RKO (cell line): ENCODE measurements at regions not wholly inside any gene's neighbourhood (a gene's known extent, or its start where the extent isn't known, plus 50 kb on each side); places are given as distances from the start of the nearest gene placed in this dataset.
A peak's percentile ranks its signal among the peaks of the same experiment; 100 is the strongest.

Experiments
- DNase-seq: peaks from one replicate; pipeline ENCODE4 v3.0.0-alpha.2; 2016; ENCODE audit warnings: low spot score

DNA sequence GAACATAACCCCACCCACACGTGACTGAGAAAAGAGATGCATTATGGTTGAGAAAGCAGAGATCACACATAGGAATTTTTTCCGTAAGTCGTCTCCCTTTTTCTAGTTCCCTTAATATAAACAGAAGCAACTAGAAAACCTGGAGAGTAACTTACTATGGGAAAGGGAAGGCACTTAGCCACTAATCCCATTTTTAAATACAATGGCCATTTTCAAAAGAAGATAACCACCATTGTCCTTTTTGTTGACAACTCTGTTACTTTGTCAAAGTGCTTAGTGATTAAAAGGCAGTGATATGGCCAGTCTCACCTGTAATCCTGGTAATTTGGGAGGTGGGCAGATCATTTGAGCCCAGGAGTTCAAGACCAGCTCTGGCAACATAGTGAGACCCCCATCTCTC, 184.4 kb upstream of the UMPS start:
- DNase-seq = no peak

DNA sequence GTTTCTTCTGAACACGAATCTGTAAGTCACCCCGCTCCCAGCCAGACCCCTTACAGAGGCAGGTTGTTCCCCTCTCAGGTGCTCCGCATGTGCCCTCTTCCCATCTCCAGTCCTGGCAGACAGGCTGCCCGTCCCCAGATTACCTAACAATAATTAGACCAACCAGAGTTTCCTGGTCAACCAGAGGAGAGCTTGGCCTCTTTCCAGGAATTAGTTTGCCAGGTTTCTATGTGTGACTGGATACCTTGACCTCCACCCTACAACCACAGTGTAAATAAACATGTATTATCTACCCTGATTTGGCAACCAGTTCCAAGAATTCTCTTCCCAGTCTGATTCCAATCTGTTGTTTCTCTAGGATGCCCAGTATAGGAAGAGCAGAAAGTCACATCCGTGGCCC, 178.0 kb upstream of the UMPS start:
- DNase-seq = no peak

- DNase-seq = no peak
Measured at GRCh38 chr3:124553178-124553577, 177.1 kb upstream of the UMPS start.

- no peak for DNase-seq
Measured at GRCh38 chr3:124556636-124557035, 173.6 kb upstream of the UMPS start.

- DNase-seq = no peak
Measured at GRCh38 chr3:124557433-124558232, 172.6 kb upstream of the UMPS start.

- DNase-seq = peak; percentile 22
Measured at GRCh38 chr3:124558991-124559845, 171.0 kb upstream of the UMPS start.

DNA sequence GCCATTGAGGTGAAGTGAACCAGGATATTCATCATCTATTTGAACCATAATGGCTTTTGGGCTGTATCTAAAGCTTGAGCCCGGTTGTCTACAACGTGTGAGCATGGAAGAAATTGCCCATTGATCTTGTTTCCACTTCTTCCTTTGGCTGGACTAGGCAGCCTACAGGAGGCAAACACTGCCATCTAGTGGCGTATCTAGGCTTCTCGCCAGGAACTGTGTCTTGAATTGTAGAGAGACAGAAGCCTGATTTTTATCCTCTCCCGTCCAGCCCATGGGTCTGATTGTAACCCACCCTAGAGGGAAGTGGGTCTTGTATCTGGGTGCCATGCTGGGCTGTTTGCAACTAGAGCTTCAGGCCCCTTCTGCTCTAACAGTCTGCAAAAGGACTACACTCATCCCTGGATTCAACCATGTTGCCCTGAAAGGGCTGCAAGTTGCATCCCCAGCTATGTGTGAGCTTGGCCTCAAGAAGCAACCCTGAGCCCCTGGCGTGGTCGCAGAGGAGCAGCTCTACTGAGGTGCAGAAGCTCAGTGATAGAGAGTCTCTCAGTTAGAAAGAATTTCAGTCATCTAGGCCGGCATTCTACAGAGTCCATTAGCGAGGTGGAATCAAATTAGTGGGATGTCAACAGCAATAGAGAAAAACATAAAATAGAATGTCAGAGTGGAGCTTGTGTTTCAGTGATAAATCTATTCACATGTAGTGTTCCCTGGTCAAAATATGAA, 170.2 kb upstream of the UMPS start:
- DNase-seq = peak; percentile 70

- no peak for DNase-seq
Measured at GRCh38 chr3:124560666-124561215, 169.5 kb upstream of the UMPS start.

- no peak for DNase-seq
Measured at GRCh38 chr3:124562769-124563168, 167.5 kb upstream of the UMPS start.

DNA sequence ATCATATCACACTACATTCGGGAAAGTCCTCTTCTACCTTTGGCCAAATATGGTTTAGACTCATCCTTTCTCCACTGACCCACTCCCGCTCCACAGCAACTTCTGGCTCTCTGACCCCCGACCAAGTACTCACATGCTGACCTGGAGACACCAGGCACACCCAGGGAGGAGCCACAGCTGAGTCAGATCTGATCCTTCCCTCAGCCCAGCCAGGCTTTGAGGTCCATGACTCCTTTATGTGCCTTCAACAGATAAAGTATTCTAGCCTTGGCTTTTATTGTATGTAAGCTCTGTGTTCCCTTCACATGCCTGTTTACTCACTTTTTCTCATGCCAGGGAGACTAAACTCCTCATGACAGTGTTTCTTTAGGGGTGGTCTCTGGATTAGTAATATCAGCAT, 166.9 kb upstream of the UMPS start:
- DNase-seq = no peak

- peak; percentile 67 for DNase-seq
Measured at GRCh38 chr3:124565013-124565412, 165.2 kb upstream of the UMPS start.

DNA sequence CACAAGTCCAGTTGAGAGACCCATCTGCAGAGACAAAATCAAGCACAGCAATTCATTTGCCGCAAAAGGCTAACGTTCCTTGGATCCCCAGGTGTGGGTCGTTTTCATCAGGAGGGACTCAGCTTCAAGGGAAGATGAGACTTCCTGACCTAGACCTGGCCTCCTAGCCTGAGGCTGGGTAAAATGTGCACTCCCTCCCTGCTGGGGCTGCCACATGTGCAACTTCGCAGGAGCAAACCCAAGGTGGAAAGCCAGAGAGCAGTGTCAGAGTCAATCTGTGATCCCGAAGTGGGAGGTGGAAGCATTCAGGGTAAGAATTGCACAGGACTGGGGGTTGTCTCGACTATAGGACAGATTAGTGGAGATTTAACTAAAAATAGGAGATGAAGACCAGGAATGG, 164.7 kb upstream of the UMPS start:
- DNase-seq = no peak

DNA sequence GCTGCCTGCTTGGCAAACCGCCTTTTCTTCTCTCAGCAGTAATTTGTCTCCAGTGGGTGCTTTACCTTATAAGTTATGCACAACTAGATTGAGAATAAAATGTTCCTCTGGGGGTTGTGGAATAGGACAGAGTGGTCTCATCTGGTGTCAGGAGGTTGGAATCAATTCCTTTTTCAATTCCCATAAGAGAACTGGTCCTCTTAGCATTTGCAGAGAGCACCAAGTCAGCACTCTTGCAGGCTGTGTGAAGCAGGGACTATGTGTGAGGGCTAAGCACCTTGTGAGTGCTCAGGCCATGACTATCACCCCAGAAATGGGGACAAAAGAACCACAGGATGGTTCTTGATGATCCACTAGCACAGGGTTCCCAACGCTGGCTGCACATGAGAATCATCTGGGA, 163.6 kb upstream of the UMPS start:
- DNase-seq = no peak

DNA sequence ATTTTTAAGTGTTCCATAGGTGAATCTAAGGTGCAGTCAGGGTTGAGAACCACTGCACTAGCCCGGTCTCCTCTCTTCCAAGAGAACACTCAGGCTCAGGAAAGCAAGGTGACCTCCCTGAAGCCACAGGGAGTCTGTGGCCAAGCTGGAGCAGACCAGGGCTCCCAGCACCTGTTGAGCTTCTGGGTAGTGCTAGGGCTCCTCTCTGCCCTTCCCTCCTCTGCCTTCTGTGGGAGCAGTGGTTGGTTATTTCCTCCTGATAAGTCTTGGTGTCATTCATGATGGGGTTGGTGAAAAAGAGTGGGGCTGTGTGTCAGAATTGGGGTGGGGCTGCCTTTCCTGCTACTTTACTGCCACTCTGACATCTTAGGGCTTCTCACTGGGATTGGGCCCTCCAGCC, 163.1 kb upstream of the UMPS start:
- no peak for DNase-seq

GRCh38 chr3:124569761-124570160, 160.5 kb upstream of the UMPS start:
- DNase-seq = no peak

GRCh38 chr3:124570232-124570631, 160.0 kb upstream of the UMPS start:
- no peak for DNase-seq

DNA sequence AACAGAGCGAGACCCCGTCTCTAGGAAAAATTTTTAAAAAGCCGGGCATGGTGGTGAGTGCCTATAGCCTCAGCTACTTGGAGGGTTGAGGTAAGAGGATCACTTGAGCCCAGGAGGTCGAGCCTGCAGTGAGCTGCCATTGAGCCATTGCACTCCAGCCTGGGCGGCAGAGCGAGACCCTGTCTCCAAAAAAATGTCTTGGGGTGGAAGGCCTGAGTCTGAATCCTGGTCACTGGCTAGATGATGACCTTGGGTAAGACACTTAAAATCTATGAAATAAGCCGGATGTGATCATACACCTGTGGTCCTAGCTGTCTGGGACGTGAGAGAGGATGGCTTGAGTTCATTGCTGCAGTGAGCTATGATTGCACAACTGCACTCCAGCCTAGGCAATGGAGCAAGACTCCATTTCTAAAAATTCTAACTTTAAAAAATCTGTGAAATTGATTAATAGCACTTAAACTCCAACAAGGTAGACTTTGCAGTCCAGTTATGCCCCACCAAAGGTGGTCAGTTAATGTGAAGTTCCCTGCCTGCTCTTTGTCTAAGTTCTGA, 157.3 kb upstream of the UMPS start:
- no peak for DNase-seq

- DNase-seq = no peak
Measured at GRCh38 chr3:124574012-124574411, 156.2 kb upstream of the UMPS start.

GRCh38 chr3:124576565-124577493, 153.4 kb upstream of the UMPS start:
- no peak for DNase-seq

GRCh38 chr3:124577494-124578167, 152.6 kb upstream of the UMPS start:
- no peak for DNase-seq
